SK-N-SH treated with all-trans-retinoic acid at 6 μM for 48 hours (cell line): ENCODE measurements at regions not wholly inside any gene's neighbourhood (a gene's known extent, or its start where the extent isn't known, plus 50 kb on each side); places are given as distances from the start of the nearest gene placed in this dataset.

Source experiments
- ATAC-seq: fragments of 200-7000 bp; cut with Tn5 transposase; 3 replicates; pipeline ENCODE4 v1.9.1; 2020; ENCODE audit warnings: mild to moderate bottlenecking, moderate library complexity
- ARNTL ChIP-seq: fragments of 450-650 bp; formaldehyde crosslinking; IDR thresholded peaks from 2 replicates; pipeline ENCODE4 v1.5.0; 2020; ENCODE audit warnings: low read depth, mild to moderate bottlenecking, moderate library complexity, borderline replicate concordance
- BACH2 ChIP-seq: fragments of 250-450 bp; sonication (Bioruptor Pico); IDR thresholded peaks from 2 replicates; pipeline ENCODE4 v1.9.0; 2021; ENCODE audit warnings: mild to moderate bottlenecking, borderline replicate concordance
- CREB5 ChIP-seq: fragments of 250-450 bp; sonication (Bioruptor Pico); IDR thresholded peaks from 2 replicates; pipeline ENCODE4 v1.5.1; 2020; ENCODE audit warnings: low read depth, mild to moderate bottlenecking, moderate library complexity
- CSDC2 ChIP-seq: fragments of 250-450 bp; sonication (Bioruptor Pico); IDR thresholded peaks from 2 replicates; pipeline ENCODE4 v1.5.0; 2020; ENCODE audit warnings: mild to moderate bottlenecking, moderate library complexity
- ESRRG ChIP-seq: fragments of 250-450 bp; sonication (Bioruptor Pico); IDR thresholded peaks from 2 replicates; pipeline ENCODE4 v1.6.1; 2021; ENCODE audit warnings: mild to moderate bottlenecking
- GLIS3 ChIP-seq: fragments of 250-450 bp; sonication (Bioruptor Pico); IDR thresholded peaks from 2 replicates; pipeline ENCODE4 v1.5.0; 2020; ENCODE audit warnings: mild to moderate bottlenecking, moderate library complexity
- ISL1 ChIP-seq: fragments of 250-450 bp; sonication (Bioruptor Pico); IDR thresholded peaks from 2 replicates; pipeline ENCODE4 v2.1.2; 2022; ENCODE audit warnings: mild to moderate bottlenecking, moderate library complexity
- OSR1 ChIP-seq: fragments of 250-450 bp; sonication (Bioruptor Pico); IDR thresholded peaks from 2 replicates; pipeline ENCODE4 v1.8.0; 2022; ENCODE audit warnings: moderate library complexity, mild to moderate bottlenecking, inconsistent platforms
- POU6F1 ChIP-seq: fragments of 250-450 bp; sonication (Bioruptor Pico); IDR thresholded peaks from 2 replicates; pipeline ENCODE4 v1.8.0; 2021; ENCODE audit warnings: low read depth, mild to moderate bottlenecking, moderate library complexity, borderline replicate concordance
- PPARA ChIP-seq: fragments of 250-450 bp; sonication (Bioruptor Pico); IDR thresholded peaks from 2 replicates; pipeline ENCODE4 v1.5.0; 2020; ENCODE audit warnings: mild to moderate bottlenecking, borderline replicate concordance
- RARB ChIP-seq: fragments of 250-450 bp; sonication (Bioruptor Pico); IDR thresholded peaks from 2 replicates; pipeline ENCODE4 v1.8.0; 2021; ENCODE audit warnings: mild to moderate bottlenecking, moderate library complexity
- SNAI2 ChIP-seq: fragments of 250-450 bp; sonication (Bioruptor Pico); IDR thresholded peaks from 2 replicates; pipeline ENCODE4 v1.5.0; 2020; ENCODE audit warnings: mild to moderate bottlenecking, moderate library complexity
- TOX ChIP-seq: fragments of 250-450 bp; sonication (Bioruptor Pico); IDR thresholded peaks from 2 replicates; pipeline ENCODE4 v1.8.0; 2021; ENCODE audit warnings: mild to moderate bottlenecking, moderate library complexity, borderline replicate concordance
- TSHZ2 ChIP-seq: fragments of 250-450 bp; sonication (Bioruptor Pico); IDR thresholded peaks from 2 replicates; pipeline ENCODE4 v1.5.0; 2020; ENCODE audit warnings: mild to moderate bottlenecking, moderate library complexity
- ZC3H10 ChIP-seq: fragments of 250-450 bp; sonication (Bioruptor Pico); IDR thresholded peaks from 2 replicates; pipeline ENCODE4 v1.5.1; 2021; ENCODE audit warnings: mild to moderate bottlenecking, moderate library complexity
- ZFP3 ChIP-seq: fragments of 250-450 bp; sonication (Bioruptor Pico); IDR thresholded peaks from 2 replicates; pipeline ENCODE4 v1.5.0; 2020; ENCODE audit warnings: mild to moderate bottlenecking, moderate library complexity
- ZFP30 ChIP-seq: fragments of 450-650 bp; formaldehyde crosslinking; IDR thresholded peaks from 2 replicates; pipeline ENCODE4 v1.5.0; 2022; ENCODE audit warnings: mild to moderate bottlenecking, moderate library complexity
- ZNF565 ChIP-seq: fragments of 450-650 bp; formaldehyde crosslinking; conservative IDR thresholded peaks from 2 replicates; pipeline ENCODE4 v1.5.0; 2020; ENCODE audit warnings: low read depth, mild to moderate bottlenecking, moderate library complexity
- ZNF70 ChIP-seq: fragments of 450-650 bp; formaldehyde crosslinking; IDR thresholded peaks from 2 replicates; pipeline ENCODE4 v1.5.0; 2020; ENCODE audit warnings: mild to moderate bottlenecking, moderate library complexity
- ZNF8 ChIP-seq: fragments of 450-650 bp; formaldehyde crosslinking; IDR thresholded peaks from 2 replicates; pipeline ENCODE4 v1.5.0; 2020; ENCODE audit warnings: mild to moderate bottlenecking, moderate library complexity
- TF ChIP-seq, protein P1 (sequence below): fragments of 250-450 bp; sonication (Bioruptor Pico); IDR thresholded peaks from 2 replicates; pipeline ENCODE4 v1.8.0; 2020; ENCODE audit warnings: mild to moderate bottlenecking, moderate library complexity, borderline replicate concordance
- TF ChIP-seq, protein P2 (sequence below): fragments of 250-450 bp; sonication (Bioruptor Pico); IDR thresholded peaks from 2 replicates; pipeline ENCODE4 v1.5.1; 2021; ENCODE audit warnings: mild to moderate bottlenecking, moderate library complexity

DNA sequence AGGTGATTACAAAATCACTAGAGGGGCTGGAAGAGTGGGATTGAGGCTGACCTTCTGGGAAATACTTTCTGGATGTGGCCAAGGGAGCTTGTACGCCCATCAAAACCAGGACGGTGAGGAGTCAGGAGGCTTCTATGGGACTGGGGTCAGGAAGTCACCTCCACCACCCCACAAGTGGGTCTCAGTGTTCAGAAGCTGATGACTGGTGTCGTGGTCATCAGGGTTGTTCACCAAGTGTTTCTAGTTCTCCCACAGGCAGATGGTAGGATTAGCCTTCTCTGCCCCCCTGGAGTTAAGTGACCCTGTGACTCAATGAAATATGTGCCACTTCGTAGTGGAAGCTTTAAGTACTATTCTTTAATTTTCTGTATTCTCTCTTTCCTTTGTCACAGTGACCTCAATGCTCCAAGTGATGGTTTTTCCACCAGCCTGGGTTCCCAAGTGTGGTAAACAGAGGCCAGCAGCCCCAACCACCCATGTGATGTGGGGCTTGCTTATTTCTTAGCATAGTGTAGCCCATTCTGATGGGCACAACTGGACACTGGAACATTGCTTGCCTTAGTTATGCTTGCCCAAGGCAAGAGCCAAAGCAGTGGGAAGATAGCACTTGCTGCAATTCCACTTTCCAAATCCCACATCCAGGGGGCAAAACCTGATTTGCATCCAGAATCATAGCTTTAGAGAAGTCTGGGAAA, 258.8 kb downstream of the CYP26B1 start:
- ATAC-seq = no peak
- TF ChIP-seq RARB (CRISPR knock-in tag) = no peak
- TF ChIP-seq BACH2 = no peak
- no peak for TF ChIP-seq SNAI2 (CRISPR knock-in tag)
- no peak for TF ChIP-seq ZC3H10 (CRISPR knock-in tag)
- no peak for TF ChIP-seq PPARA (CRISPR knock-in tag)
- no peak for TF ChIP-seq ZNF70
- TF ChIP-seq OSR1 (CRISPR knock-in tag) = no peak
- TF ChIP-seq GLIS3 (CRISPR knock-in tag) = no peak

GRCh38 chr2:71887196-71887595, 260.5 kb downstream of the CYP26B1 start:
- TF ChIP-seq ZC3H10 (CRISPR knock-in tag) = no peak
- TF ChIP-seq ISL1 = no peak
- no peak for TF ChIP-seq CSDC2 (CRISPR knock-in tag)
- no peak for TF ChIP-seq CREB5 (CRISPR knock-in tag)
- TF ChIP-seq, protein P1, sequence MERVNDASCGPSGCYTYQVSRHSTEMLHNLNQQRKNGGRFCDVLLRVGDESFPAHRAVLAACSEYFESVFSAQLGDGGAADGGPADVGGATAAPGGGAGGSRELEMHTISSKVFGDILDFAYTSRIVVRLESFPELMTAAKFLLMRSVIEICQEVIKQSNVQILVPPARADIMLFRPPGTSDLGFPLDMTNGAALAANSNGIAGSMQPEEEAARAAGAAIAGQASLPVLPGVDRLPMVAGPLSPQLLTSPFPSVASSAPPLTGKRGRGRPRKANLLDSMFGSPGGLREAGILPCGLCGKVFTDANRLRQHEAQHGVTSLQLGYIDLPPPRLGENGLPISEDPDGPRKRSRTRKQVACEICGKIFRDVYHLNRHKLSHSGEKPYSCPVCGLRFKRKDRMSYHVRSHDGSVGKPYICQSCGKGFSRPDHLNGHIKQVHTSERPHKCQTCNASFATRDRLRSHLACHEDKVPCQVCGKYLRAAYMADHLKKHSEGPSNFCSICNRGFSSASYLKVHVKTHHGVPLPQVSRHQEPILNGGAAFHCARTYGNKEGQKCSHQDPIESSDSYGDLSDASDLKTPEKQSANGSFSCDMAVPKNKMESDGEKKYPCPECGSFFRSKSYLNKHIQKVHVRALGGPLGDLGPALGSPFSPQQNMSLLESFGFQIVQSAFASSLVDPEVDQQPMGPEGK (CRISPR knock-in tag) = no peak
- TF ChIP-seq ZFP30 (CRISPR knock-in tag) = no peak
- no peak for TF ChIP-seq TSHZ2 (CRISPR knock-in tag)
- TF ChIP-seq TOX (CRISPR knock-in tag) = no peak
- no peak for TF ChIP-seq GLIS3 (CRISPR knock-in tag)
- TF ChIP-seq, protein P2, sequence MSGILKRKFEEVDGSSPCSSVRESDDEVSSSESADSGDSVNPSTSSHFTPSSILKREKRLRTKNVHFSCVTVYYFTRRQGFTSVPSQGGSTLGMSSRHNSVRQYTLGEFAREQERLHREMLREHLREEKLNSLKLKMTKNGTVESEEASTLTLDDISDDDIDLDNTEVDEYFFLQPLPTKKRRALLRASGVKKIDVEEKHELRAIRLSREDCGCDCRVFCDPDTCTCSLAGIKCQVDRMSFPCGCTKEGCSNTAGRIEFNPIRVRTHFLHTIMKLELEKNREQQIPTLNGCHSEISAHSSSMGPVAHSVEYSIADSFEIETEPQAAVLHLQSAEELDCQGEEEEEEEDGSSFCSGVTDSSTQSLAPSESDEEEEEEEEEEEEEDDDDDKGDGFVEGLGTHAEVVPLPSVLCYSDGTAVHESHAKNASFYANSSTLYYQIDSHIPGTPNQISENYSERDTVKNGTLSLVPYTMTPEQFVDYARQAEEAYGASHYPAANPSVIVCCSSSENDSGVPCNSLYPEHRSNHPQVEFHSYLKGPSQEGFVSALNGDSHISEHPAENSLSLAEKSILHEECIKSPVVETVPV = no peak
- TF ChIP-seq ZFP3 (CRISPR knock-in tag) = no peak
- no peak for TF ChIP-seq RARB (CRISPR knock-in tag)
- no peak for TF ChIP-seq ZNF565
- TF ChIP-seq PPARA (CRISPR knock-in tag) = no peak
- TF ChIP-seq ARNTL (CRISPR knock-in tag) = no peak
- TF ChIP-seq ZNF8 = no peak
- TF ChIP-seq ESRRG (CRISPR knock-in tag) = no peak
- no peak for TF ChIP-seq ZNF70
- no peak for TF ChIP-seq OSR1 (CRISPR knock-in tag)
- no peak for TF ChIP-seq POU6F1 (CRISPR knock-in tag)
- no peak for ATAC-seq

GRCh38 chr2:71886241-71886640, 261.4 kb downstream of the CYP26B1 start:
- TF ChIP-seq PPARA (CRISPR knock-in tag) (no peak), ZFP30 (CRISPR knock-in tag) (no peak), TSHZ2 (CRISPR knock-in tag) (no peak), ISL1 (no peak), CREB5 (CRISPR knock-in tag) (no peak), BACH2 (no peak), OSR1 (CRISPR knock-in tag) (no peak), ARNTL (CRISPR knock-in tag) (no peak)
- ATAC-seq = no peak
